H1 (cell line): ENCODE measurements at regions not wholly inside any gene's neighbourhood (a gene's known extent, or its start where the extent isn't known, plus 50 kb on each side); places are given as distances from the start of the nearest gene placed in this dataset.

Experiments
- CTCF ChIA-PET: fragments of 300-600 bp; sonication (Branson Sonifier 250); formaldehyde crosslinking; loops from one replicate; lab custom pipeline; 2021; ENCODE audit not compliant: partially characterized antibody; lab: Charles Lee
- POLR2A ChIA-PET: fragments of 300-600 bp; sonication (Branson Sonifier 250); formaldehyde crosslinking; loops from one replicate; lab custom pipeline; 2021; ENCODE audit warnings: inconsistent platforms; ENCODE audit not compliant: partially characterized antibody; lab: Charles Lee
- DNase-seq, 2 experiments: peaks; one replicate each; pipeline versions ENCODE4 v3.0.0 to v3.0.0-alpha.2; 2010 to 2022; ENCODE audit warnings: low spot score in 2 of 2, low read depth in 1 of 2, mixed read lengths in 1 of 2
- FAIRE-seq: peaks from 2 replicates; lab custom pipeline; 2011; peaks lifted over from hg19 to GRCh38; lab: Jason Lieb, UNC
- H2AFZ ChIP-seq: 2 replicates; pipeline ENCODE4 v1.8.1; 2012; ENCODE audit warnings: low read length, inconsistent platforms
- H2AK5ac ChIP-seq: 2 replicates; pipeline ENCODE4 v1.6.1; 2013; ENCODE audit warnings: low read depth, low read length
- H2BK120ac ChIP-seq: replicated peaks from 2 replicates; pipeline ENCODE3; 2013; ENCODE audit warnings: low read depth, low read length, inconsistent platforms
- H2BK12ac ChIP-seq: 2 replicates; pipeline ENCODE4 v1.6.1; 2013; ENCODE audit warnings: low read depth, low read length
- H2BK15ac ChIP-seq: 2 replicates; pipeline ENCODE4 v1.6.1; 2013; ENCODE audit warnings: low read length
- H2BK20ac ChIP-seq: 2 replicates; pipeline ENCODE4 v1.6.1; 2013; ENCODE audit warnings: low read length
- H2BK5ac ChIP-seq: 2 replicates; pipeline ENCODE4 v1.6.1; 2013; ENCODE audit warnings: low read depth, low read length
- H3K14ac ChIP-seq: 2 replicates; pipeline ENCODE4 v1.6.1; 2013; ENCODE audit warnings: inconsistent platforms; ENCODE audit not compliant: insufficient read length
- H3K18ac ChIP-seq: 2 replicates; pipeline ENCODE4 v1.6.1; 2013; ENCODE audit warnings: low read length; ENCODE audit errors: extremely low read depth
- H3K23ac ChIP-seq: 2 replicates; pipeline ENCODE4 v1.6.1; 2013; ENCODE audit warnings: inconsistent platforms; ENCODE audit not compliant: insufficient read length
- H3K23me2 ChIP-seq: 2 replicates; pipeline ENCODE4 v1.6.1; 2013; ENCODE audit warnings: low read depth, low read length
- H3K27ac ChIP-seq: 2 replicates; pipeline ENCODE4 v1.6.1; 2011; ENCODE audit warnings: low read depth, low read length, inconsistent platforms
- H3K27me3 ChIP-seq, 4 experiments: replicated peaks in 1 of 4; 1 replicate in 1 of 4; 2 replicates in 3 of 4; pipeline versions ENCODE4 v1.6.1 to v1.8.1; 2011 to 2013; ENCODE audit warnings: low read length in 3 of 4, mild to moderate bottlenecking in 3 of 4, inconsistent platforms in 2 of 4, mixed read lengths in 2 of 4, moderate library complexity in 1 of 4; ENCODE audit not compliant: control insufficient read depth in 3 of 4, insufficient read depth in 3 of 4; ENCODE audit errors: extremely low read depth in 1 of 4
- H3K36me3 ChIP-seq, 4 experiments: 2 replicates each; pipeline versions ENCODE4 v1.6.1 to v1.8.1; 2011 to 2013; ENCODE audit warnings: mild to moderate bottlenecking in 4 of 4, low read length in 3 of 4, moderate library complexity in 2 of 4, control low read depth in 1 of 4, inconsistent platforms in 1 of 4; ENCODE audit not compliant: insufficient read depth in 4 of 4, control insufficient read depth in 2 of 4
- H3K4ac ChIP-seq: replicated peaks from 2 replicates; pipeline ENCODE3; 2013; ENCODE audit warnings: low read length, low read depth, mixed read lengths, inconsistent platforms; ENCODE audit not compliant: insufficient read length
- H3K4me1 ChIP-seq, 4 experiments: replicated peaks in 1 of 4; 1 replicate in 1 of 4; 2 replicates in 3 of 4; pipeline versions ENCODE4 v1.6.1 to v1.8.1; 2011 to 2013; ENCODE audit warnings: low read length in 3 of 4, inconsistent platforms in 2 of 4, mixed read lengths in 1 of 4; ENCODE audit not compliant: insufficient read depth in 4 of 4, control insufficient read depth in 3 of 4
- H3K4me2 ChIP-seq, 2 experiments: 2 replicates each; pipeline versions ENCODE4 v1.6.1 to v1.8.1; 2011 to 2013; ENCODE audit warnings: low read depth in 2 of 2, low read length in 2 of 2, control low read depth in 1 of 2, inconsistent platforms in 1 of 2, mild to moderate bottlenecking in 1 of 2; ENCODE audit not compliant: insufficient read depth in 1 of 2
- H3K4me3 ChIP-seq, 4 experiments: fragments of 200-600, 300-600 bp in 1 of 4; sonication (generic), shearing (Covaris generic), sonication (Bioruptor Twin) in 1 of 4; 2 replicates each; pipeline versions ENCODE4 v1.5.1 to v1.8.1; 2011 to 2016; ENCODE audit warnings: low read length in 4 of 4, low read depth in 3 of 4, control low read depth in 2 of 4, inconsistent platforms in 2 of 4, mild to moderate bottlenecking in 2 of 4, mixed read lengths in 1 of 4, moderate library complexity in 1 of 4; ENCODE audit not compliant: insufficient read depth in 2 of 4; ENCODE audit errors: extremely low read depth in 1 of 4
- H3K56ac ChIP-seq: replicated peaks from 2 replicates; pipeline ENCODE3; 2013; ENCODE audit warnings: low read depth, mild to moderate bottlenecking, mixed read lengths, low read length, inconsistent platforms; ENCODE audit not compliant: insufficient read length
- H3K79me1 ChIP-seq: 2 replicates; pipeline ENCODE4 v1.6.1; 2013; ENCODE audit warnings: low read depth, low read length, control low read depth
- H3K79me2 ChIP-seq, 2 experiments: 2 replicates each; pipeline versions ENCODE4 v1.6.1 to v1.8.1; 2012 to 2013; ENCODE audit warnings: low read length in 2 of 2, mild to moderate bottlenecking in 2 of 2, inconsistent platforms in 1 of 2; ENCODE audit not compliant: insufficient read depth in 2 of 2, control insufficient read depth in 1 of 2
- H3K9ac ChIP-seq, 4 experiments: replicated peaks in 1 of 4; 1 replicate in 1 of 4; 2 replicates in 3 of 4; pipeline versions ENCODE4 v1.6.1 to v1.8.1; 2011 to 2013; ENCODE audit warnings: low read depth in 3 of 4, low read length in 3 of 4, control low read depth in 2 of 4, mild to moderate bottlenecking in 2 of 4, moderate library complexity in 2 of 4, inconsistent platforms in 1 of 4; ENCODE audit errors: extremely low read depth in 1 of 4
- H3K9me3 ChIP-seq, 2 experiments: 2 replicates each; pipeline versions ENCODE4 v1.6.1 to v1.8.1; 2012 to 2013; ENCODE audit warnings: mild to moderate bottlenecking in 2 of 2, moderate library complexity in 2 of 2, control low read depth in 1 of 2, inconsistent platforms in 1 of 2, low read depth in 1 of 2, low read length in 1 of 2, mixed read lengths in 1 of 2; ENCODE audit not compliant: insufficient read depth in 2 of 2
- H4K20me1 ChIP-seq, 2 experiments: replicated peaks in 1 of 2; 2 replicates each; pipeline versions ENCODE3 to v1.8.1; 2011 to 2013; ENCODE audit warnings: inconsistent platforms in 2 of 2, low read length in 2 of 2, mild to moderate bottlenecking in 1 of 2; ENCODE audit not compliant: insufficient read depth in 2 of 2, control insufficient read depth in 1 of 2
- H4K5ac ChIP-seq: 2 replicates; pipeline ENCODE4 v1.6.1; 2013; ENCODE audit warnings: low read length, low read depth, mixed read lengths, inconsistent platforms; ENCODE audit not compliant: insufficient read length
- H4K8ac ChIP-seq: 2 replicates; pipeline ENCODE4 v1.8.0; 2013; ENCODE audit warnings: mild to moderate bottlenecking, moderate library complexity, low read length, inconsistent platforms; ENCODE audit not compliant: insufficient read depth; ENCODE audit errors: extremely low read depth
- H4K91ac ChIP-seq: replicated peaks from 2 replicates; pipeline ENCODE3; 2013; ENCODE audit warnings: low read length, mixed read lengths, inconsistent platforms; ENCODE audit not compliant: insufficient read length
- EGR1 ChIP-seq: IDR thresholded peaks from 2 replicates; pipeline ENCODE4 v1.6.1; 2011; ENCODE audit warnings: low read depth, low read length, borderline replicate concordance
- FOSL1 ChIP-seq: IDR thresholded peaks from 2 replicates; pipeline ENCODE4 v1.6.1; 2011; ENCODE audit warnings: mild to moderate bottlenecking, low read depth, low read length, moderate library complexity; ENCODE audit not compliant: insufficient read depth
- GABPA ChIP-seq: IDR thresholded peaks from 2 replicates; pipeline ENCODE4 v1.6.1; 2011; ENCODE audit warnings: mild to moderate bottlenecking, low read length, moderate library complexity, borderline replicate concordance; ENCODE audit not compliant: insufficient read depth
- MAFK ChIP-seq: IDR thresholded peaks from 2 replicates; pipeline ENCODE4 v1.6.1; 2012; ENCODE audit warnings: low read depth, mild to moderate bottlenecking, improper control_type of control experiment, low read length
- RBBP5 ChIP-seq: IDR thresholded peaks from 2 replicates; pipeline ENCODE4 v1.7.1; 2012; ENCODE audit warnings: low read depth, mild to moderate bottlenecking, inconsistent platforms, low read length, moderate library complexity, borderline replicate concordance
- RNF2 ChIP-seq: fragments of 200-900, 300-1000 bp; sonication (generic); IDR thresholded peaks from 2 replicates; pipeline ENCODE4 v1.7.1; 2016; ENCODE audit warnings: borderline replicate concordance, low read depth, mild to moderate bottlenecking, antibody characterized with exemption, low read length; ENCODE audit not compliant: poor library complexity, severe bottlenecking; ENCODE audit errors: missing control alignments
- TEAD4 ChIP-seq: IDR thresholded peaks from 2 replicates; pipeline ENCODE4 v1.6.1; 2012; ENCODE audit warnings: low read depth, low read length, inconsistent platforms, mixed read lengths
- WGBS, 2 experiments: shearing (Covaris generic) in 1 of 2; methylation state at CpG; one replicate each; pipeline versions ENCODE4 v1.1.6 to v1.1.7; 2013 to 2015; ENCODE audit warnings: low lambda C conversion rate in 2 of 2, mixed read lengths in 2 of 2, inconsistent platforms in 1 of 2, low coverage in 1 of 2, missing lambda C conversion rate in 1 of 2; ENCODE audit not compliant: insufficient replicate concordance in 2 of 2, insufficient coverage in 1 of 2, insufficient read length in 1 of 2; ENCODE audit errors: extremely low coverage in 1 of 2, missing lambda C conversion rate in 1 of 2; 5-methylcytosine and 5-hydroxymethylcytosine counted together

DNA sequence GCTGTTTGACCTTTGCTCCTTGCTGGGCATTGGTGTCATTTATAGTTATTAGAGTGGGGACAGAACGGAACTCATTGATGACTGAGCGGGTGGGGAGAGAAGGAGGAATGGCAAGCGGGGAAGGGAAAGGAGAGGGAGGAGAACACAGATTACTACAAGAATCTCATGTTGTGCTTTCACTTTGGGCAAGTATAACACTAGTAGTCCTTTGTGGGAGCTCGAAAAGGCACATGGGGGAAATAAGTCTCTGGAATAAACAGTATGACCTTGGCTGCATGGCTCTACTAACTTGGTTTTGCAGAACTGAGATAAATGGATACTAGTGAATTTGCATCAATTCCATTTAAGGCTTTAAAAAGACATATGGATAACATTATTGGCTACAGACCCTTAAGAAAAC is 161.7 kb upstream of the NABP1 start:
- Histone ChIP-seq H3K27me3 (no peaks in the 10 kb centered on the region), H3K23ac (no peak overlapping the region), H3K4ac (no peak overlapping the region), H2BK12ac (no peak overlapping the region), H4K8ac (no peak overlapping the region), H2BK15ac (no peak overlapping the region), H3K18ac (no peak overlapping the region), H4K91ac (no peak overlapping the region), H4K20me1 (no peaks in the 10 kb centered on the region), H4K5ac (no peak overlapping the region), H2BK5ac (no peak overlapping the region), H3K9me3 (no peaks in the 10 kb centered on the region), H3K14ac (no peak overlapping the region), H3K56ac (no peak overlapping the region), H2AFZ (no peak overlapping the region), H3K23me2 (no peaks in the 10 kb centered on the region; the same call in 1 of the 2 replicates), H3K4me2 (no peak overlapping the region), H3K4me3 (no peak overlapping the region), H3K36me3 (no peaks in the 10 kb centered on the region), H3K79me1 (no peaks in the 10 kb centered on the region), H2BK20ac (no peak overlapping the region), H2BK120ac (no peak overlapping the region), H3K27ac (no peak overlapping the region), H3K4me1 (no peaks in the 10 kb centered on the region), H3K79me2 (no peaks in the 10 kb centered on the region), H2AK5ac (no peak overlapping the region), H3K9ac (no peak overlapping the region)
- DNase-seq: no peak
- no peak for TF ChIP-seq MAFK
- no peak for TF ChIP-seq TEAD4
- TF ChIP-seq RBBP5: no peak
- no peak for TF ChIP-seq FOSL1
- no peak for TF ChIP-seq EGR1
- TF ChIP-seq GABPA: no peak
- no peak for TF ChIP-seq RNF2
- WGBS, 2 experiments: 89% methylated on average over 4 of the region's 4 CpGs; no CpG with 5 or more reads in 1 of the 2 experiments
- no peak for FAIRE-seq
- ChIA-PET CTCF (interaction anchor here (1.6 to 1.8 kb wide), 3 partner anchors 15 to 298 kb away, joined by 3 to 10 read pairs (median 6); no protein-coding TSS in a partner anchor), POLR2A (no interaction called here)
